ENCODE measurements at regions not wholly inside any gene's neighbourhood (a gene's known extent, or its start where the extent isn't known, plus 50 kb on each side); places are given as distances from the start of the nearest gene placed in this dataset.

- no peak for DNase-seq (ENCODE audit: low spot score)
Observed at GRCh38 chr15:56868170-56868569, 50.3 kb upstream of the TCF12 start.

- DNase-seq (ENCODE audit: low spot score): no peak
Observed at GRCh38 chr15:56866803-56867202, 51.6 kb upstream of the TCF12 start.

DNA sequence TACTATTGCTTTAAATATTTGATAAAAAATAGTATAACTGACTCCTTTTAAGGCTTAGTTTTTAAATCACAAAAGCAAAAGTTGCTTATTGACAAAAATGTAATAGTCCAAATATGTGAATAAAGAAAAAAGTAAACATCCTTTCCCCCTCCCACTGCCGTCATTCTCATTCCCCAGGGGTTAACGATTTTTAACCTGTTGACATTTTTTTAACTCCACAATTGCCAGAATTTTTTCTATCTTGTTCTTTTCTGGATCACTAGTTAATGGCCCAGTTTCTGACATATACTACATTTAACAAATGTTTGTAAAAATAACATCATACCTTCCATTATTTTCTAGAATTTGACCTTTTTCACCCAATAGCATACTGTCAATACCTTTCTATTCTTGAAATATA is 60.6 kb upstream of the TCF12 start:
- no peak for DNase-seq (ENCODE audit: low spot score)

DNA sequence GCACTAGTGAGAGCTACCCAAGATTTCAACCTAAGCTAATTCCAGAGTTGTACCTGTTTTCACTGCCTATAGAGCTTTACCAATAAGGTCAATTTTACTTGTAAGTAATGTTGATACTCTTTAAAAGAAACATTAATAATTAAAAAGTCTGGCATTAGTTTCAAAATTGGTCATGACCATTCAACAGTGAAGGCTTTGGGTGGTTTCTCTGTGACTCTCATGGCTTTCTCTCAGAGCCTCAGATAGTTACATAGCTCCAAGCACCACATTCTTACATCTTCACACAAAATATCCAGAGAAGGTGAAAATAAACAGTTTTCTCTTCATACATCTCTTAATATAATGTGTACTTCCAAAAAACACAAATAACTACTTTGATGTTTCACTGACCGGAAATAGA is 61.5 kb upstream of the TCF12 start:
- no peak for DNase-seq (ENCODE audit: low spot score)

DNA sequence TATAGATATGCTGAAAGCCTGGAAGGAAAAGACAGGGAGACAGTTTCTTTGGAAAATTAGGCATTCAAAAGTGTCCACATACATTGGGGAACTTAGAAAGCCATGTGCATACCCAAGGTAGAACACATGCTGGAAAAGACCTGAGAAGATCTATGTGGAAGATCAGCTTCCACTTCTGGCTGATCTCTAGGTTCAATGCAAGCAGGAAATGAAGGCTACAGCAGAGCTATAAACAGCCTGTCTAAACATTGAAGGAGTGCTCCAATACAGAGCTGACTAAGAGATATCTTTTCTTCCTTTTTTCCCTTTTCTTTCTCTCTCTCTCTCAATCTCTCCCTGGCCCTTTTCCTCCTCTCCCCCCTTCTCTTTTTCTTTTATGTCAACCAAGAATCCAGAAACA is 73.6 kb upstream of the TCF12 start:
- DNase-seq (ENCODE audit: low spot score): no peak

- no peak for DNase-seq (ENCODE audit: low spot score)
Observed at GRCh38 chr15:56844471-56844870, 74.0 kb upstream of the TCF12 start.

- DNase-seq (ENCODE audit: low spot score): no peak
Observed at GRCh38 chr15:56839641-56840040, 78.8 kb upstream of the TCF12 start.

DNA sequence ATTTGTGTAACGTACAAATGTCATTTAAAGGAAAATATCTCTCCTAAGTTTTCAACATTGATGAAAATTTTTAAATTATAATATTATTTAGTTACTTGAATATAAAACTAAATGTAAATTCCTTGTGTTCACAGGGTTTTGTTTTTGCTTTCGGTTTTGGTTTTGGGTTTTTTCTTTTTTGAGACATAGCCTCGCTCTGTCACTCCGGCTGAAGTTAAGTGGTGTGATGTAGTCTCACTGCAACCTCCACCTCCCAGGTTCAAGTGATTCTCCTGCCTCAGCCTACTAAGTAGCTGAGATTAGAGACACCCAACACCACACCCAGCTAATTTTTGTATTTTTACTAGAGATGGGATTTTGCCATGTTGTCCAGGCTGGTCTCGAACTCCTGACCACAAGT is 79.3 kb upstream of the TCF12 start:
- DNase-seq (ENCODE audit: low spot score): no peak

DNA sequence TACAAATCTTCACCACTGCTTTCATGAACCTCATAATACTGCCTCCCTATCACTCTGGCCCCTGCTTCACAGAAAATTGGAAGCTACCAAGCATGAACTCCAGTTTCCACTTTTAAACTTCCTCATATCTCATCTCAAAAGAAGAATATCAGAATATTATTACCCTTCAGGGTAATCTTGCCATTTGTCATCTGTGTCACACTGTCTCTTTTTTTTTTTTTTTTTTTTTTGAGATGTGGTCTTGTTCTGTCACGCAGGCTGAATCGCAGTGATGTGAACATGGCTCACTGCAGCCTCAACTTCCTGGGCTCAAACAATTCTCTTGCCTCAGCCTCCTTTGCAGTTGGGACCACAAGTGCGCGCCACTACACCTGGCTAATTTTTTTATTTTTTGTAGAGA is 80.4 kb upstream of the TCF12 start:
- no peak for DNase-seq (ENCODE audit: low spot score)

- no peak for DNase-seq (ENCODE audit: low spot score)
Observed at GRCh38 chr15:56837273-56837672, 81.2 kb upstream of the TCF12 start.

DNA sequence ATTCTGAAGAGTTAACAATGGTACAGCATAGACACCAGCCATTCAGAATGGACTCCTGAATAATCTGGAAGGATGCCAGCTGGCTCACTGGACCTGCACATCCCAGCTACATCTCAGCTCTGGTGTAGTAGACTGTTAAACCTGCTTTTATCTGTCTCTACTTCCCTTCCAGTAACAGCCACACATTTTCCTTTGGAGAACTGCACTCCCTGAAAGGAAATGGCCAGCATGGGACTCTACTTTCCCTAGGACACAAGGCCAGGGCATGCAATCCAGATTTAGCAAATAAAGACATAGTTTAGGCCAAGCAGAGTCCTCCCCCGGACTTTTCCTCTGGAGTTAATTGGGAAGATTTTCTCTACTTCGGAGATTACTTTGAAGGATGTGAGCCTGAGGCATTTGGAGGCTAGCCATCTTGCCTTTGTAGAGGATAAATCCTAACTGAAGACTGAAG is 82.7 kb upstream of the TCF12 start:
- DNase-seq (ENCODE audit: low spot score): no peak

GRCh38 chr15:56832125-56832524 is 86.3 kb upstream of the TCF12 start:
- DNase-seq (ENCODE audit: low spot score): no peak

GRCh38 chr15:56831467-56832005 is 86.9 kb upstream of the TCF12 start:
- DNase-seq (ENCODE audit: low spot score): no peak

- DNase-seq (ENCODE audit: low spot score): no peak
Observed at GRCh38 chr15:56824175-56824574, 90.9 kb upstream of the ZNF280D start.

DNA sequence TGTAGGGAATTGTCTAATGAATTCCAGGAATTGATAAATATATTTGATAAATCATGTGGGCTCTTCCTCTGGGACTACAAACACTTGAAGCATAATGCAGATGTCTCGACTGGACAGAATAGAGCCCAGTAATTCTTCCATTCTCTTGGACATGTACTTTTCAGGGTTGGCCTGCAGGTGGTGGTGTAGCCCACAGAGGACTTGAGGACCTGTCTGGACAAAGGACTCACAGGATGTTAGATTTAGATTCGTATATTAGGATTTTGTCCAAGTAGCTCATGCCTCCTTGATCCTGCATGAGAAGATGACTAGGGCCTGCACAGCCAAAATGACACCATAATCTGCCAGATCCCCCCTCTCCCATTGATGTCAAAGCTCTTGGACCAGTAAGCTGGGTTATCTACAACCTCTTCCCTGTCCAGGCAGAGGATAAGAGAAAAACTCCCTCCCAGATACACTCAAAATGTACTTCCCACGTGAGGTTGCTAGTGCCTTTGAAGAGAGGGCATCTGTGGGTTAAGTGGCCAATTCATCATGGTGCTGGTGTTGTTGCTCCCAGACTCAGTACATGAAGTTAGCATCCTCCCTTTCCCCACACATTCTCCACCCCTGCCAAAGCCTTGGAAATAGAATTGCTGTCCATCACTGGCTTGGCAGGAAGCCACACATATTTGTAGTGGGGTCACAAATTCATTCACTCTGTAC is 88.6 kb upstream of the ZNF280D start:
- DNase-seq (ENCODE audit: low spot score): peak; percentile 53

DNA sequence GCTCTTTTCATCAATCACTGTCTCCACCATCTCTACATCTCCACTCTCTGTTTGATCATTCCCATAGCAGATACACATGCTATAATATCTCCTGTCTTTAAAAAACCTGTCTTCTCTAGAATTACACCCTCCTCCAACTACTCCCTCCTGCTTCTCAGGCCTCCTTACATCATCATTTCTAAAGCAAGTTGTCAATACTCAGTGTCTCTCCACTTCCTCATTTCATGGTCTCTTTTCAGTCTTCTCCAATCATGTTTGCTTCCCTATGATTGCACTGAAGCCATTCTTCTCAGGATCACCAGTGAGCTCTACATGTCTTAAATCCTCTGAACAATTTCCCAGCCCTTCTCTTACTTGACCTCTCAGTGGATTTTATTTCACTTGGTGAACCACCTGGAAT is 87.0 kb upstream of the ZNF280D start:
- DNase-seq (ENCODE audit: low spot score): no peak

GRCh38 chr15:56817321-56818080 is 84.2 kb upstream of the ZNF280D start:
- DNase-seq (ENCODE audit: low spot score): no peak

- no peak for DNase-seq (ENCODE audit: low spot score)
Observed at GRCh38 chr15:56816781-56817180, 83.5 kb upstream of the ZNF280D start.

GRCh38 chr15:56815247-56815646 is 81.9 kb upstream of the ZNF280D start:
- peak; percentile 13 for DNase-seq (ENCODE audit: low spot score)

DNA sequence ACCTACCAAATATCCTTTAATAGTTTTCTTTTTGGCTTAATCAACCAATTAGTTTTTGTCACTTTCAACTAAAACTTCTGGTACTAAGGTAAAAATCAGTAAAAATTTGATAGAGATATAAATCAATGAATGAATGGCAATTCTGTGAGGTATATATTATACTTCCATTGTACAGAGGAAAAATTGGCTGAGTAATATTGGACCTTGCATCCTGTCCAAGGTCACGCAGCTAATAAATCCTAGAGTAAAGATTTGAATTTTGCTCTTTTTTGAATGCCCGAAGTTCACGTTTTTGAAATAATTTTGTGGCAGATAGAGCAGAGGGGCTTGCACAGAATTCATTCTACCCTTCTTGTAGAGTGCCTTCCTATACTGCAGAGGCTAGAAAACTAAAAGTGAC is 81.1 kb upstream of the ZNF280D start:
- no peak for DNase-seq (ENCODE audit: low spot score)

- no peak for DNase-seq (ENCODE audit: low spot score)
Observed at GRCh38 chr15:56813995-56814394, 80.7 kb upstream of the ZNF280D start.

- no peak for DNase-seq (ENCODE audit: low spot score)
Observed at GRCh38 chr15:56812961-56813360, 79.7 kb upstream of the ZNF280D start.

DNA sequence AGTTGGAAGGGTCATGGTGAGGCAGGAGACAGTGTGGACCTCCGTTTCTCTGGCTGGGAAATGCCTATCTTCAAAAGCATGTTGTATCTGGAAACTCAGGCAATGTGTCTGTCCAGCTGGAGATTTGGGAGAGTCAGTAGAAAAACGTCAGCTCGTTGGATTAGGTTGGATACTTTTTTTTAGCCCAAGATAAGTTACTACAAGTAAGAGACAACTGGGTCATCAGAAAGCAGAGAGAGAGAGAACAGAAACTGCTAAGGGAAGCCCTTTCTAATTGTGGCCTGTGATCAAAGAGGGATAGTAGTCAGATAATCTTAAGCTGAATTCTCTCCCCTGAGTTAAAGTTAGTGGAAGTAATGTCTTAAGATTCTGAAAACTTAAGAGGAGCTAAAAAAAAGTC is 78.9 kb upstream of the ZNF280D start:
- DNase-seq (ENCODE audit: low spot score): no peak
